ENCODE measurements at regions not wholly inside any gene's neighbourhood (a gene's known extent, or its start where the extent isn't known, plus 50 kb on each side); places are given as distances from the start of the nearest gene placed in this dataset.

DNA sequence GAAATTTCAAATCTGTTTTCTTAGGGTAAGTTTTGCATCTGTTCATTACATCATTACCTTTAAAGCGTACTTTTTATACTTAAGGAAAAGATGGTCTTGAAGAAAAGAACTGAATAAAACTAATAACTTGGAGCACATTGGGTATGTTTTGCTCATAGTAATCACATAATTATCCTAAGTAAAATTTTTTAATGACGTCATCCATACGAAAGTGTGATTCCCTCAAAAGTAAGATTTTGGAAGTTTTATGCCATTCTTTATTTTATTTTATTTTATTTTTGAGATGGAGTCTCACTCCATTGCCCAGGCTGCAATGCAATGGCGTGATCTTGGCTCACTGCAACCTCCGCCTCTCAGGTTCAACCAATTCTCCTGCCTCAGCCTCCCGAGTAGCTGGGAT, 1516.6 kb upstream of the TENM3 start:
- no peak for TF ChIP-seq SRF (IDR thresholded peaks at IDR 0.05; ENCODE audit: low read depth)
- TF ChIP-seq JUND (IDR thresholded peaks at IDR 0.05) = no peak
- no peak for TF ChIP-seq ZFX (IDR thresholded peaks at IDR 0.05)
- no peak for TF ChIP-seq CBX3 (IDR thresholded peaks at IDR 0.05; ENCODE audit: low read depth)
- no peak for TF ChIP-seq RAD21 (IDR thresholded peaks at IDR 0.05; ENCODE audit: low read depth)
- TF ChIP-seq, protein P1, sequence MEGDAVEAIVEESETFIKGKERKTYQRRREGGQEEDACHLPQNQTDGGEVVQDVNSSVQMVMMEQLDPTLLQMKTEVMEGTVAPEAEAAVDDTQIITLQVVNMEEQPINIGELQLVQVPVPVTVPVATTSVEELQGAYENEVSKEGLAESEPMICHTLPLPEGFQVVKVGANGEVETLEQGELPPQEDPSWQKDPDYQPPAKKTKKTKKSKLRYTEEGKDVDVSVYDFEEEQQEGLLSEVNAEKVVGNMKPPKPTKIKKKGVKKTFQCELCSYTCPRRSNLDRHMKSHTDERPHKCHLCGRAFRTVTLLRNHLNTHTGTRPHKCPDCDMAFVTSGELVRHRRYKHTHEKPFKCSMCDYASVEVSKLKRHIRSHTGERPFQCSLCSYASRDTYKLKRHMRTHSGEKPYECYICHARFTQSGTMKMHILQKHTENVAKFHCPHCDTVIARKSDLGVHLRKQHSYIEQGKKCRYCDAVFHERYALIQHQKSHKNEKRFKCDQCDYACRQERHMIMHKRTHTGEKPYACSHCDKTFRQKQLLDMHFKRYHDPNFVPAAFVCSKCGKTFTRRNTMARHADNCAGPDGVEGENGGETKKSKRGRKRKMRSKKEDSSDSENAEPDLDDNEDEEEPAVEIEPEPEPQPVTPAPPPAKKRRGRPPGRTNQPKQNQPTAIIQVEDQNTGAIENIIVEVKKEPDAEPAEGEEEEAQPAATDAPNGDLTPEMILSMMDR (IDR thresholded peaks at IDR 0.05 in 2 of 3, conservative IDR thresholded peaks at IDR 0.05 in 1 of 3; ENCODE audit: borderline replicate concordance in 1 of 3, insufficient read depth in 1 of 3, low read depth in 2 of 3, low read length in 2 of 3) = no peak
- TF ChIP-seq, protein P2, sequence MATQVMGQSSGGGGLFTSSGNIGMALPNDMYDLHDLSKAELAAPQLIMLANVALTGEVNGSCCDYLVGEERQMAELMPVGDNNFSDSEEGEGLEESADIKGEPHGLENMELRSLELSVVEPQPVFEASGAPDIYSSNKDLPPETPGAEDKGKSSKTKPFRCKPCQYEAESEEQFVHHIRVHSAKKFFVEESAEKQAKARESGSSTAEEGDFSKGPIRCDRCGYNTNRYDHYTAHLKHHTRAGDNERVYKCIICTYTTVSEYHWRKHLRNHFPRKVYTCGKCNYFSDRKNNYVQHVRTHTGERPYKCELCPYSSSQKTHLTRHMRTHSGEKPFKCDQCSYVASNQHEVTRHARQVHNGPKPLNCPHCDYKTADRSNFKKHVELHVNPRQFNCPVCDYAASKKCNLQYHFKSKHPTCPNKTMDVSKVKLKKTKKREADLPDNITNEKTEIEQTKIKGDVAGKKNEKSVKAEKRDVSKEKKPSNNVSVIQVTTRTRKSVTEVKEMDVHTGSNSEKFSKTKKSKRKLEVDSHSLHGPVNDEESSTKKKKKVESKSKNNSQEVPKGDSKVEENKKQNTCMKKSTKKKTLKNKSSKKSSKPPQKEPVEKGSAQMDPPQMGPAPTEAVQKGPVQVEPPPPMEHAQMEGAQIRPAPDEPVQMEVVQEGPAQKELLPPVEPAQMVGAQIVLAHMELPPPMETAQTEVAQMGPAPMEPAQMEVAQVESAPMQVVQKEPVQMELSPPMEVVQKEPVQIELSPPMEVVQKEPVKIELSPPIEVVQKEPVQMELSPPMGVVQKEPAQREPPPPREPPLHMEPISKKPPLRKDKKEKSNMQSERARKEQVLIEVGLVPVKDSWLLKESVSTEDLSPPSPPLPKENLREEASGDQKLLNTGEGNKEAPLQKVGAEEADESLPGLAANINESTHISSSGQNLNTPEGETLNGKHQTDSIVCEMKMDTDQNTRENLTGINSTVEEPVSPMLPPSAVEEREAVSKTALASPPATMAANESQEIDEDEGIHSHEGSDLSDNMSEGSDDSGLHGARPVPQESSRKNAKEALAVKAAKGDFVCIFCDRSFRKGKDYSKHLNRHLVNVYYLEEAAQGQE (IDR thresholded peaks at IDR 0.05; ENCODE audit: low read depth) = no peak
- TF ChIP-seq POLR2AphosphoS5 (IDR thresholded peaks at IDR 0.05; ENCODE audit: low read depth, low read length) = no peak
- no peak for TF ChIP-seq YY1 (IDR thresholded peaks at IDR 0.05; ENCODE audit: extremely low read depth, insufficient replicate concordance, low read depth, low read length)
- no peak for TF ChIP-seq FOSL1 (IDR thresholded peaks at IDR 0.05; ENCODE audit: low read depth)
- no peak for TF ChIP-seq SIN3A (IDR thresholded peaks at IDR 0.05; ENCODE audit: low read depth)
- no peak for TF ChIP-seq EGR1 (IDR thresholded peaks at IDR 0.05; ENCODE audit: low read depth)
- Histone ChIP-seq H3K4me2 (ENCODE audit: low read length) (no peak overlapping the region), H3K4me3 (replicated peaks in 1 of 2; ENCODE audit: low read depth in 1 of 2, low read length in 2 of 2) (no peak overlapping the region), H3K9me3 (ENCODE audit: control insufficient read depth in 1 of 2, insufficient read depth in 1 of 2, low read depth in 1 of 2, low read length in 2 of 2) (no peaks in the 10 kb centered on the region), H3K36me3 (ENCODE audit: control insufficient read depth in 1 of 2, insufficient read depth in 2 of 2, low read length in 2 of 2) (no peaks in the 10 kb centered on the region), H3K4me1 (ENCODE audit: control insufficient read depth in 1 of 2, insufficient read depth in 2 of 2, low read length in 2 of 2) (no peaks in the 10 kb centered on the region), H3K27ac (ENCODE audit: low read depth, low read length) (no peak overlapping the region), H3K27me3 (ENCODE audit: insufficient read depth, low read length) (no peaks in the 10 kb centered on the region), H3K9ac (ENCODE audit: low read length) (no peak overlapping the region), H3K9me2 (ENCODE audit: insufficient read depth) (no peaks in the 10 kb centered on the region; the same call in 1 of the 2 replicates), H4K20me1 (ENCODE audit: insufficient read depth) (no peaks in the 10 kb centered on the region), H2AFZ (ENCODE audit: low read depth, low read length, poor library complexity, severe bottlenecking) (no peak overlapping the region), H3K79me2 (ENCODE audit: insufficient read depth, low read length) (no peaks in the 10 kb centered on the region)
- CTCF ChIA-PET = no interaction called here
- no peak for ATAC-seq
- no TSS peak for BruUV-seq (replicated peaks)
- RAD21 ChIA-PET (ENCODE audit: low non-redundant PET in 1 of 2, low total read pairs in 2 of 2, uncharacterized antibody in 2 of 2, unreplicated experiment in 2 of 2) = no interaction called here
- intact Hi-C loops (cut with micrococcal nuclease) = no loop called here
- POLR2A ChIA-PET = no interaction called here
- DNase-seq (ENCODE audit: low read depth, low spot score) = no peak

Data from HCT116 (cell line).